SU-DHL-6 (cell line): ENCODE measurements at regions not wholly inside any gene's neighbourhood (a gene's known extent, or its start where the extent isn't known, plus 50 kb on each side); places are given as distances from the start of the nearest gene placed in this dataset.
A peak's percentile ranks its signal among the peaks of the same experiment; 100 is the strongest.

ENCODE experiments used
- H2AFZ ChIP-seq: fragments of 200-600 bp; sonication (generic); 2 replicates; pipeline ENCODE4 v1.6.1; 2014; ENCODE audit warnings: low read depth, mild to moderate bottlenecking, moderate library complexity, mixed read lengths, antibody characterized with exemption, low read length; ENCODE audit not compliant: severe bottlenecking
- H3F3A ChIP-seq: fragments of 200-600 bp; shearing (Covaris generic); 2 replicates; pipeline ENCODE4 v1.6.0; 2016; ENCODE audit warnings: antibody characterized with exemption, mild to moderate bottlenecking; ENCODE audit not compliant: insufficient read depth
- H3K27ac ChIP-seq: fragments of 200-600 bp; sonication (generic); 2 replicates; pipeline ENCODE4 v1.5.1; 2016; ENCODE audit warnings: low read depth, mild to moderate bottlenecking, low read length, moderate library complexity, mixed read lengths
- H3K27me3 ChIP-seq: fragments of 200-600 bp; sonication (generic), shearing (Covaris generic); 2 replicates; pipeline ENCODE4 v1.6.0; 2014; ENCODE audit warnings: mild to moderate bottlenecking, low read length
- H3K36me3 ChIP-seq: fragments of 200-600 bp; sonication (generic); 2 replicates; pipeline ENCODE4 v1.6.1; 2014; ENCODE audit warnings: mild to moderate bottlenecking, low read length, mixed read lengths
- H3K4me2 ChIP-seq: fragments of 300-600, 200-600 bp; shearing (Covaris generic), sonication (generic); 2 replicates; pipeline ENCODE4 v1.6.0; 2014; ENCODE audit warnings: low read length, low read depth, mild to moderate bottlenecking; ENCODE audit not compliant: poor library complexity, severe bottlenecking
- H3K4me3 ChIP-seq: fragments of 200-600 bp; sonication (generic); 2 replicates; pipeline ENCODE4 v1.5.1; 2014; ENCODE audit warnings: antibody characterized with exemption, low read length, mild to moderate bottlenecking, mixed read lengths; ENCODE audit not compliant: insufficient read depth, poor library complexity, severe bottlenecking
- H3K79me2 ChIP-seq: fragments of 200-600 bp; sonication (generic); 2 replicates; pipeline ENCODE4 v1.6.1; 2014; ENCODE audit warnings: mild to moderate bottlenecking, low read length, moderate library complexity; ENCODE audit not compliant: insufficient read depth
- H3K9ac ChIP-seq: fragments of 200-600 bp; sonication (generic); 2 replicates; pipeline ENCODE4 v1.7.0; 2014; ENCODE audit warnings: mild to moderate bottlenecking, low read length
- H3K9me2 ChIP-seq: fragments of 200-600 bp; sonication (generic); replicated peaks from 2 replicates; pipeline ENCODE4 v1.6.1; 2014; ENCODE audit warnings: low read length; ENCODE audit not compliant: insufficient read depth
- H3K9me3 ChIP-seq: fragments of 200-600 bp; sonication (generic); 2 replicates; pipeline ENCODE4 v1.6.1; 2014; ENCODE audit warnings: low read length, mixed read lengths; ENCODE audit not compliant: insufficient read depth
- H4K20me1 ChIP-seq: fragments of 200-600 bp; sonication (generic); 2 replicates; pipeline ENCODE4 v1.6.1; 2014; ENCODE audit warnings: low read depth, mild to moderate bottlenecking, antibody characterized with exemption, low read length, moderate library complexity, mixed read lengths
- EZH2phosphoT487 ChIP-seq: fragments of 200-600 bp; sonication (generic), shearing (Covaris generic); conservative IDR thresholded peaks from 2 replicates; pipeline ENCODE4 v1.6.1; 2018; ENCODE audit warnings: mild to moderate bottlenecking, antibody characterized with exemption, low read length, moderate library complexity, mixed read lengths
- TF ChIP-seq, protein P1 (sequence below): fragments of 200-600 bp; sonication (generic); IDR thresholded peaks from one replicate; pipeline ENCODE4 v1.5.1; 2017; ENCODE audit warnings: antibody characterized with exemption, mild to moderate bottlenecking, low read length, moderate library complexity; ENCODE audit not compliant: insufficient read depth, poor library complexity, severe bottlenecking

DNA sequence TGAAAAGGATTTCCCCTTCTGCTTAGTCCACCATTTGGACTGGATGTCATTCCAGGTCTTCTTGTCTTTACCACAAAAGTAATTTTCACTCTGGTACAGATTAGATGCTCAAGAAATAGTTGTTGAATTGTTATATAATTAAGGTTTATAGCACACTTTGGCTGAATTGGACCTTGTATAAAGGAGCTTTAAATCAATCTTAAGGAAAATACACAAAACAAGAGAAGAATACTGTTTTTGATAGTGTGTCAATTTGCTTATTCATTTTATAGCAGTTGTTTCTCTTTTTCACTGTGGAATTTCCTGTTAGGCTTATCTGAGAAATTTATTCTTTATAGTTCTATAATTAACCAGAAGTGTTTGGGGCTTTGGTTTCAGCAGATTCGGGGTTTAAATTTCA lies 62.7 kb upstream of the TDRD3 start:
- Histone ChIP-seq H2AFZ (no peak overlapping the region), H3K36me3 (0 out of 2 replicates have a peak, but pooled peaks cover 4% of the 10 kb centered on the region), H3F3A (no peaks in the 10 kb centered on the region), H3K79me2 (no peaks in the 10 kb centered on the region), H3K4me2 (no peak overlapping the region), H3K27me3 (no peaks in the 10 kb centered on the region), H3K9me3 (peaks cover 4% of the 10 kb centered on the region; the same call in 1 of the 2 replicates), H4K20me1 (no peaks in the 10 kb centered on the region), H3K9ac (no peak overlapping the region), H3K27ac (no peak overlapping the region), H3K9me2 (no peaks in the 10 kb centered on the region), H3K4me3 (no peak overlapping the region)
- TF ChIP-seq, protein P1, sequence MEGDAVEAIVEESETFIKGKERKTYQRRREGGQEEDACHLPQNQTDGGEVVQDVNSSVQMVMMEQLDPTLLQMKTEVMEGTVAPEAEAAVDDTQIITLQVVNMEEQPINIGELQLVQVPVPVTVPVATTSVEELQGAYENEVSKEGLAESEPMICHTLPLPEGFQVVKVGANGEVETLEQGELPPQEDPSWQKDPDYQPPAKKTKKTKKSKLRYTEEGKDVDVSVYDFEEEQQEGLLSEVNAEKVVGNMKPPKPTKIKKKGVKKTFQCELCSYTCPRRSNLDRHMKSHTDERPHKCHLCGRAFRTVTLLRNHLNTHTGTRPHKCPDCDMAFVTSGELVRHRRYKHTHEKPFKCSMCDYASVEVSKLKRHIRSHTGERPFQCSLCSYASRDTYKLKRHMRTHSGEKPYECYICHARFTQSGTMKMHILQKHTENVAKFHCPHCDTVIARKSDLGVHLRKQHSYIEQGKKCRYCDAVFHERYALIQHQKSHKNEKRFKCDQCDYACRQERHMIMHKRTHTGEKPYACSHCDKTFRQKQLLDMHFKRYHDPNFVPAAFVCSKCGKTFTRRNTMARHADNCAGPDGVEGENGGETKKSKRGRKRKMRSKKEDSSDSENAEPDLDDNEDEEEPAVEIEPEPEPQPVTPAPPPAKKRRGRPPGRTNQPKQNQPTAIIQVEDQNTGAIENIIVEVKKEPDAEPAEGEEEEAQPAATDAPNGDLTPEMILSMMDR, result no peak
- TF ChIP-seq EZH2phosphoT487, result no peak

DNA sequence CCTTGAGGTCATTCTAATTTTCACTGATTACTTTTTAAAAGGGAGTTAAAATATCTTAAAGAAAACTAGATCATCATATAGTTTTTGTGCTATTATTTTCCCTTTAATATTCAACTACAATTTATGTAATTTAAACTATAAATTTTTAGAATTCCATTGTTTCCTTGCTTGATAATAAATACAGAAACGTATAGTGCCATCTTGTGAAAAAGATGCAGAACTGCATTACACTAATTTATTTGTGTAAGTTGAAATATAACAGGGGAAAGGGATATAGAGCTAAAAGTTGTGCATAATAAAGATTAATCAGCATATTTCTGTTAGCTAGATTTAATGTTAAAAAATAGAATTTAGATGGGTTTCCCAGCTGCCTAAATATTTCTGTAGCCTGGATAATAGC lies 61.5 kb upstream of the TDRD3 start:
- Histone ChIP-seq H3F3A (no peaks in the 10 kb centered on the region), H3K79me2 (no peaks in the 10 kb centered on the region), H3K9me3 (peaks cover 4% of the 10 kb centered on the region; the same call in 1 of the 2 replicates), H3K4me2 (no peak overlapping the region), H3K9me2 (no peaks in the 10 kb centered on the region), H3K9ac (no peak overlapping the region), H3K36me3 (0 out of 2 replicates have a peak, but pooled peaks cover 4% of the 10 kb centered on the region), H4K20me1 (no peaks in the 10 kb centered on the region), H2AFZ (no peak overlapping the region), H3K27me3 (no peaks in the 10 kb centered on the region), H3K4me3 (no peak overlapping the region), H3K27ac (no peak overlapping the region)
- TF ChIP-seq EZH2phosphoT487, result no peak
- TF ChIP-seq, protein P1, result peak; percentile 67

DNA sequence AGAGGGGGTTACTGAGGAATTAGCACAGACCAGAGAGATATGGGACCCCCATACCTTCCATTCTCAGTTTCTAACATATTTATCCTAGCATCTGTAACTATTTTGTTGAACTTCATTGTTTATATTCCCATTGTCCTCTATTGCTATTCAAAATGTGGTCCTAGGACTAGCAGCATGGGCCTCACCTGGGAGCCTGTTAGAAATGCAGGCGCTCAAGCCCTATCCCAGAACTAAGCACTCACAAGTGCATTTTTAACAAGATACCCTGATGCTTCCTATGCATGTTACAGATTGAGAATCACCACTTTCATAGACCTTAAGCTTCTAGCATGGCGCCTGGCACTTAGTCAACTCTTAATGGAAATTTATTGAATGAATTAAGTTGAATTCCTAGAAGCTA lies 58.3 kb upstream of the TDRD3 start:
- Histone ChIP-seq H3F3A (no peaks in the 10 kb centered on the region), H3K9me3 (no peaks in the 10 kb centered on the region), H3K27me3 (no peaks in the 10 kb centered on the region), H3K4me3 (no peak overlapping the region), H3K79me2 (no peaks in the 10 kb centered on the region), H3K4me2 (no peak overlapping the region), H3K9me2 (no peaks in the 10 kb centered on the region), H3K36me3 (no peaks in the 10 kb centered on the region), H3K9ac (no peak overlapping the region), H4K20me1 (no peaks in the 10 kb centered on the region), H2AFZ (no peak overlapping the region), H3K27ac (no peak overlapping the region)
- TF ChIP-seq EZH2phosphoT487, result no peak
- TF ChIP-seq, protein P1, result no peak
